ENCODE measurements at regions not wholly inside any gene's neighbourhood (a gene's known extent, or its start where the extent isn't known, plus 50 kb on each side); places are given as distances from the start of the nearest gene placed in this dataset.

DNA sequence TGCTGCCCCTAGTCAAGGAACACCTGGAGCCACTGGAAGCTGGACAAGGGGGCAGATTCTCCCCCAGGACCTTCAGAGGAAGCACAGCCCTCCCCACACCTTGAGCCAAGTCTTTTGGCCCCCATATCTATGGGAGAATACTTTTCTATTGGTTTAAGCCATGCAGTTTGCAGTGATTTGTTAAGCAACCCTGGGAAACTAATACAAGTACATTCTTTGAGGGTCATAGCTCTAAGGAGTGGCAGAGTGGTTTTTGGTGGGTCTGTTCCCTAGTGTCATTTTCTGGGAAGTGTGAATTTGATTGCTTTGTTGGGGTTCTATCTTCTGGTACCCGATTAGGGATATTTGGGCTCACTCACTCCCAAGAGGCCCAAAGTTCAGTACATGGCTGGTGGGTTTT is 50.8 kb upstream of the PTCSC3 start:
- H3K4me3 ChIP-seq (ENCODE audit: low read depth, low read length), result no peak overlapping the region
- TF ChIP-seq, protein P1, sequence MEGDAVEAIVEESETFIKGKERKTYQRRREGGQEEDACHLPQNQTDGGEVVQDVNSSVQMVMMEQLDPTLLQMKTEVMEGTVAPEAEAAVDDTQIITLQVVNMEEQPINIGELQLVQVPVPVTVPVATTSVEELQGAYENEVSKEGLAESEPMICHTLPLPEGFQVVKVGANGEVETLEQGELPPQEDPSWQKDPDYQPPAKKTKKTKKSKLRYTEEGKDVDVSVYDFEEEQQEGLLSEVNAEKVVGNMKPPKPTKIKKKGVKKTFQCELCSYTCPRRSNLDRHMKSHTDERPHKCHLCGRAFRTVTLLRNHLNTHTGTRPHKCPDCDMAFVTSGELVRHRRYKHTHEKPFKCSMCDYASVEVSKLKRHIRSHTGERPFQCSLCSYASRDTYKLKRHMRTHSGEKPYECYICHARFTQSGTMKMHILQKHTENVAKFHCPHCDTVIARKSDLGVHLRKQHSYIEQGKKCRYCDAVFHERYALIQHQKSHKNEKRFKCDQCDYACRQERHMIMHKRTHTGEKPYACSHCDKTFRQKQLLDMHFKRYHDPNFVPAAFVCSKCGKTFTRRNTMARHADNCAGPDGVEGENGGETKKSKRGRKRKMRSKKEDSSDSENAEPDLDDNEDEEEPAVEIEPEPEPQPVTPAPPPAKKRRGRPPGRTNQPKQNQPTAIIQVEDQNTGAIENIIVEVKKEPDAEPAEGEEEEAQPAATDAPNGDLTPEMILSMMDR (IDR thresholded peaks at IDR 0.05; ENCODE audit: low read depth, low read length), result no peak

Measured in WI38 (cell line).